ENCODE measurements at regions not wholly inside any gene's neighbourhood (a gene's known extent, or its start where the extent isn't known, plus 50 kb on each side); places are given as distances from the start of the nearest gene placed in this dataset.

DNA sequence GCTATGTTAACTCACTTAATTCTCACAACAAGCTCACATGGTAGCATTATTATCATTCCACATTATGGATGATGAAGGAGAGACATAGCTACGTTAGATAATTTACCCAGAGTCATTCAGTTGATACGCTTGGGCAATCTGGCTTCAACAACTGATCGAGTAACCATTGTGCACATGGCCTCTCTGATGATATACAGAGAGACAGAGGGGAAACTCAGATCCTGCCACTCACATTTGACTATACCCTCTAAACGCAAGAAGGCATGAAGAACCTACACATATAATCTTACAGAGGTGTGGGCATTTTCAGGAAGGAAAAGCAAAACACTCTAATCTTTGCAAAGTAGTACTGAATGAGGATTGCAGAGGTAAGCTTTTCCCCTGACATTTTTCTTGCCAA, 360.1 kb downstream of the BARHL2 start:
- Histone ChIP-seq H2AFZ (no peak overlapping the region), H3K27me3 (ENCODE audit: insufficient read depth) (no peaks in the 10 kb centered on the region), H3K9me2 (ENCODE audit: insufficient read depth) (no peaks in the 10 kb centered on the region), H4K20me1 (replicated peaks; ENCODE audit: insufficient read depth) (no peaks in the 10 kb centered on the region), H3K4me3 (no peak overlapping the region), H3K36me3 (ENCODE audit: insufficient read depth) (no peaks in the 10 kb centered on the region), H3K4me2 (no peak overlapping the region), H3K4me1 (ENCODE audit: insufficient read depth) (no peaks in the 10 kb centered on the region; the same call in 1 of the 2 replicates), H3K79me2 (replicated peaks; ENCODE audit: insufficient read depth) (no peaks in the 10 kb centered on the region), H3K27ac (ENCODE audit: low read depth) (no peak overlapping the region), H3F3A (replicated peaks; ENCODE audit: low read depth) (no peaks in the 10 kb centered on the region)
- Mint-ChIP-seq H3K9me3 (no peaks in the 10 kb centered on the region), H3K27me3 (ENCODE audit: insufficient read depth, low read depth, poor library complexity) (no peaks in the 10 kb centered on the region), H3K4me3 (no peak overlapping the region), H3K36me3 (ENCODE audit: low read depth) (no peaks in the 10 kb centered on the region), H3K4me1 (peaks cover 3% of the 10 kb centered on the region; the same call in 2 of the 3 replicates), H3K27ac (no peak overlapping the region)
- DNase-seq (ENCODE audit: low spot score): no peak
- no peak for ATAC-seq
- TF ChIP-seq EZH2 (IDR thresholded peaks at IDR 0.05; ENCODE audit: low read depth, unreplicated experiment) (no peak), STAT1 (IDR thresholded peaks at IDR 0.05; ENCODE audit: unreplicated experiment) (no peak), JUNB (IDR thresholded peaks at IDR 0.05; ENCODE audit: unreplicated experiment) (no peak), CREB1 (CRISPR knock-in tag; IDR thresholded peaks at IDR 0.05; ENCODE audit: low read depth) (no peak), ZNF331 (CRISPR knock-in tag; IDR thresholded peaks at IDR 0.05; ENCODE audit: low read depth) (no peak), NANOG (IDR thresholded peaks at IDR 0.05; ENCODE audit: borderline replicate concordance) (no peak), POLR2AphosphoS5 (IDR thresholded peaks at IDR 0.05; ENCODE audit: low read depth) (no peak)
- TF ChIP-seq, protein P1, sequence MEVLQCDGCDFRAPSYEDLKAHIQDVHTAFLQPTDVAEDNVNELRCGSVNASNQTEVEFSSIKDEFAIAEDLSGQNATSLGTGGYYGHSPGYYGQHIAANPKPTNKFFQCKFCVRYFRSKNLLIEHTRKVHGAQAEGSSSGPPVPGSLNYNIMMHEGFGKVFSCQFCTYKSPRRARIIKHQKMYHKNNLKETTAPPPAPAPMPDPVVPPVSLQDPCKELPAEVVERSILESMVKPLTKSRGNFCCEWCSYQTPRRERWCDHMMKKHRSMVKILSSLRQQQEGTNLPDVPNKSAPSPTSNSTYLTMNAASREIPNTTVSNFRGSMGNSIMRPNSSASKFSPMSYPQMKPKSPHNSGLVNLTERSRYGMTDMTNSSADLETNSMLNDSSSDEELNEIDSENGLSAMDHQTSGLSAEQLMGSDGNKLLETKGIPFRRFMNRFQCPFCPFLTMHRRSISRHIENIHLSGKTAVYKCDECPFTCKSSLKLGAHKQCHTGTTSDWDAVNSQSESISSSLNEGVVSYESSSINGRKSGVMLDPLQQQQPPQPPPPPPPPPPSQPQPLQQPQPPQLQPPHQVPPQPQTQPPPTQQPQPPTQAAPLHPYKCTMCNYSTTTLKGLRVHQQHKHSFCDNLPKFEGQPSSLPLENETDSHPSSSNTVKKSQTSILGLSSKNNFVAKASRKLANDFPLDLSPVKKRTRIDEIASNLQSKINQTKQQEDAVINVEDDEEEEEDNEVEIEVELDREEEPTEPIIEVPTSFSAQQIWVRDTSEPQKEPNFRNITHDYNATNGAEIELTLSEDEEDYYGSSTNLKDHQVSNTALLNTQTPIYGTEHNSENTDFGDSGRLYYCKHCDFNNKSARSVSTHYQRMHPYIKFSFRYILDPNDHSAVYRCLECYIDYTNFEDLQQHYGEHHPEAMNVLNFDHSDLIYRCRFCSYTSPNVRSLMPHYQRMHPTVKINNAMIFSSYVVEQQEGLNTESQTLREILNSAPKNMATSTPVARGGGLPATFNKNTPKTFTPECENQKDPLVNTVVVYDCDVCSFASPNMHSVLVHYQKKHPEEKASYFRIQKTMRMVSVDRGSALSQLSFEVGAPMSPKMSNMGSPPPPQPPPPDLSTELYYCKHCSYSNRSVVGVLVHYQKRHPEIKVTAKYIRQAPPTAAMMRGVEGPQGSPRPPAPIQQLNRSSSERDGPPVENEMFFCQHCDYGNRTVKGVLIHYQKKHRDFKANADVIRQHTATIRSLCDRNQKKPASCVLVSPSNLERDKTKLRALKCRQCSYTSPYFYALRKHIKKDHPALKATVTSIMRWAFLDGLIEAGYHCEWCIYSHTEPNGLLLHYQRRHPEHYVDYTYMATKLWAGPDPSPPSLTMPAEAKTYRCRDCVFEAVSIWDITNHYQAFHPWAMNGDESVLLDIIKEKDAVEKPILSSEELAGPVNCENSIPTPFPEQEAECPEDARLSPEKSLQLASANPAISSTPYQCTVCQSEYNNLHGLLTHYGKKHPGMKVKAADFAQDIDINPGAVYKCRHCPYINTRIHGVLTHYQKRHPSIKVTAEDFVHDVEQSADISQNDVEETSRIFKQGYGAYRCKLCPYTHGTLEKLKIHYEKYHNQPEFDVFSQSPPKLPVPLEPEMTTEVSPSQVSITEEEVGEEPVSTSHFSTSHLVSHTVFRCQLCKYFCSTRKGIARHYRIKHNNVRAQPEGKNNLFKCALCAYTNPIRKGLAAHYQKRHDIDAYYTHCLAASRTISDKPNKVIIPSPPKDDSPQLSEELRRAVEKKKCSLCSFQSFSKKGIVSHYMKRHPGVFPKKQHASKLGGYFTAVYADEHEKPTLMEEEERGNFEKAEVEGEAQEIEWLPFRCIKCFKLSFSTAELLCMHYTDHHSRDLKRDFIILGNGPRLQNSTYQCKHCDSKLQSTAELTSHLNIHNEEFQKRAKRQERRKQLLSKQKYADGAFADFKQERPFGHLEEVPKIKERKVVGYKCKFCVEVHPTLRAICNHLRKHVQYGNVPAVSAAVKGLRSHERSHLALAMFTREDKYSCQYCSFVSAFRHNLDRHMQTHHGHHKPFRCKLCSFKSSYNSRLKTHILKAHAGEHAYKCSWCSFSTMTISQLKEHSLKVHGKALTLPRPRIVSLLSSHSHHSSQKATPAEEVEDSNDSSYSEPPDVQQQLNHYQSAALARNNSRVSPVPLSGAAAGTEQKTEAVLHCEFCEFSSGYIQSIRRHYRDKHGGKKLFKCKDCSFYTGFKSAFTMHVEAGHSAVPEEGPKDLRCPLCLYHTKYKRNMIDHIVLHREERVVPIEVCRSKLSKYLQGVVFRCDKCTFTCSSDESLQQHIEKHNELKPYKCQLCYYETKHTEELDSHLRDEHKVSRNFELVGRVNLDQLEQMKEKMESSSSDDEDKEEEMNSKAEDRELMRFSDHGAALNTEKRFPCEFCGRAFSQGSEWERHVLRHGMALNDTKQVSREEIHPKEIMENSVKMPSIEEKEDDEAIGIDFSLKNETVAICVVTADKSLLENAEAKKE (CRISPR knock-in tag; IDR thresholded peaks at IDR 0.05): no peak
- TF ChIP-seq, protein P2, sequence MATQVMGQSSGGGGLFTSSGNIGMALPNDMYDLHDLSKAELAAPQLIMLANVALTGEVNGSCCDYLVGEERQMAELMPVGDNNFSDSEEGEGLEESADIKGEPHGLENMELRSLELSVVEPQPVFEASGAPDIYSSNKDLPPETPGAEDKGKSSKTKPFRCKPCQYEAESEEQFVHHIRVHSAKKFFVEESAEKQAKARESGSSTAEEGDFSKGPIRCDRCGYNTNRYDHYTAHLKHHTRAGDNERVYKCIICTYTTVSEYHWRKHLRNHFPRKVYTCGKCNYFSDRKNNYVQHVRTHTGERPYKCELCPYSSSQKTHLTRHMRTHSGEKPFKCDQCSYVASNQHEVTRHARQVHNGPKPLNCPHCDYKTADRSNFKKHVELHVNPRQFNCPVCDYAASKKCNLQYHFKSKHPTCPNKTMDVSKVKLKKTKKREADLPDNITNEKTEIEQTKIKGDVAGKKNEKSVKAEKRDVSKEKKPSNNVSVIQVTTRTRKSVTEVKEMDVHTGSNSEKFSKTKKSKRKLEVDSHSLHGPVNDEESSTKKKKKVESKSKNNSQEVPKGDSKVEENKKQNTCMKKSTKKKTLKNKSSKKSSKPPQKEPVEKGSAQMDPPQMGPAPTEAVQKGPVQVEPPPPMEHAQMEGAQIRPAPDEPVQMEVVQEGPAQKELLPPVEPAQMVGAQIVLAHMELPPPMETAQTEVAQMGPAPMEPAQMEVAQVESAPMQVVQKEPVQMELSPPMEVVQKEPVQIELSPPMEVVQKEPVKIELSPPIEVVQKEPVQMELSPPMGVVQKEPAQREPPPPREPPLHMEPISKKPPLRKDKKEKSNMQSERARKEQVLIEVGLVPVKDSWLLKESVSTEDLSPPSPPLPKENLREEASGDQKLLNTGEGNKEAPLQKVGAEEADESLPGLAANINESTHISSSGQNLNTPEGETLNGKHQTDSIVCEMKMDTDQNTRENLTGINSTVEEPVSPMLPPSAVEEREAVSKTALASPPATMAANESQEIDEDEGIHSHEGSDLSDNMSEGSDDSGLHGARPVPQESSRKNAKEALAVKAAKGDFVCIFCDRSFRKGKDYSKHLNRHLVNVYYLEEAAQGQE (IDR thresholded peaks at IDR 0.05; ENCODE audit: unreplicated experiment): no peak
- TF ChIP-seq, protein P3, sequence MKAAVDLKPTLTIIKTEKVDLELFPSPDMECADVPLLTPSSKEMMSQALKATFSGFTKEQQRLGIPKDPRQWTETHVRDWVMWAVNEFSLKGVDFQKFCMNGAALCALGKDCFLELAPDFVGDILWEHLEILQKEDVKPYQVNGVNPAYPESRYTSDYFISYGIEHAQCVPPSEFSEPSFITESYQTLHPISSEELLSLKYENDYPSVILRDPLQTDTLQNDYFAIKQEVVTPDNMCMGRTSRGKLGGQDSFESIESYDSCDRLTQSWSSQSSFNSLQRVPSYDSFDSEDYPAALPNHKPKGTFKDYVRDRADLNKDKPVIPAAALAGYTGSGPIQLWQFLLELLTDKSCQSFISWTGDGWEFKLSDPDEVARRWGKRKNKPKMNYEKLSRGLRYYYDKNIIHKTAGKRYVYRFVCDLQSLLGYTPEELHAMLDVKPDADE (IDR thresholded peaks at IDR 0.05): no peak

Measured in GM23338 (cell line).